CD4-positive, alpha-beta T cell treated with Interleukin-6 for 4 hours (primary cell): ENCODE measurements at regions not wholly inside any gene's neighbourhood (a gene's known extent, or its start where the extent isn't known, plus 50 kb on each side); places are given as distances from the start of the nearest gene placed in this dataset.
"Not testable (repeated sequence)": the region's sequence is repeated elsewhere in the genome, so short reads cannot be mapped to it uniquely, and the experiment has no call there.

Experiments
- DNase-seq: peaks from one replicate; pipeline ENCODE4 v3.0.0-alpha.2; 2020; ENCODE audit warnings: mixed read lengths

GRCh38 chr14:53855574-53855973 lies 101.1 kb downstream of the BMP4 start:
- DNase-seq = no peak

- no peak for DNase-seq
Measured at GRCh38 chr14:53855127-53855526, 101.5 kb downstream of the BMP4 start.

- DNase-seq = no peak
Measured at GRCh38 chr14:53851394-53852090, 105.1 kb downstream of the BMP4 start.

- DNase-seq = no peak
Measured at GRCh38 chr14:53850714-53851296, 105.8 kb downstream of the BMP4 start.

- DNase-seq = no peak
Measured at GRCh38 chr14:53849549-53849948, 107.1 kb downstream of the BMP4 start.

GRCh38 chr14:53848854-53849253 lies 107.8 kb downstream of the BMP4 start:
- DNase-seq = no peak

GRCh38 chr14:53847881-53848280 lies 108.7 kb downstream of the BMP4 start:
- no peak for DNase-seq

GRCh38 chr14:53847057-53847456 lies 109.6 kb downstream of the BMP4 start:
- DNase-seq = no peak

- DNase-seq = no peak
Measured at GRCh38 chr14:53845813-53846693, 110.6 kb downstream of the BMP4 start.

- DNase-seq = no peak
Measured at GRCh38 chr14:53842938-53843337, 113.7 kb downstream of the BMP4 start.

GRCh38 chr14:53841109-53842099 lies 115.2 kb downstream of the BMP4 start:
- DNase-seq = no peak

GRCh38 chr14:53840444-53840843 lies 116.2 kb downstream of the BMP4 start:
- no peak for DNase-seq

- DNase-seq = no peak
Measured at GRCh38 chr14:53838374-53838773, 118.3 kb downstream of the BMP4 start.

GRCh38 chr14:53837656-53838055 lies 119.0 kb downstream of the BMP4 start:
- DNase-seq = not testable (repeated sequence)

GRCh38 chr14:53836551-53836950 lies 120.1 kb downstream of the BMP4 start:
- DNase-seq = no peak

- no peak for DNase-seq
Measured at GRCh38 chr14:53828820-53829219, 127.8 kb downstream of the BMP4 start.

- no peak for DNase-seq
Measured at GRCh38 chr14:53824061-53824460, 132.6 kb downstream of the BMP4 start.

GRCh38 chr14:53814392-53814791 lies 142.2 kb downstream of the BMP4 start:
- DNase-seq = no peak

GRCh38 chr14:53810221-53810620 lies 146.4 kb downstream of the BMP4 start:
- DNase-seq = no peak

- DNase-seq = no peak
Measured at GRCh38 chr14:53808042-53808441, 148.6 kb downstream of the BMP4 start.

- DNase-seq = no peak
Measured at GRCh38 chr14:53807542-53807941, 149.1 kb downstream of the BMP4 start.

- DNase-seq = no peak
Measured at GRCh38 chr14:53807108-53807507, 149.5 kb downstream of the BMP4 start.

- no peak for DNase-seq
Measured at GRCh38 chr14:53796734-53797133, 159.9 kb downstream of the BMP4 start.
